Panc1 (cell line): ENCODE measurements at regions not wholly inside any gene's neighbourhood (a gene's known extent, or its start where the extent isn't known, plus 50 kb on each side); places are given as distances from the start of the nearest gene placed in this dataset.

Source experiments
- ATAC-seq: fragments of 200-7000 bp; cut with Tn5 transposase; 2 replicates; pipeline ENCODE4 v1.9.1; 2020; ENCODE audit warnings: mild to moderate bottlenecking, moderate library complexity
- BruUV-seq: library from RNA; stranded (reverse); fragments of 400-500 nt; replicated peaks from 2 replicates; lab custom pipeline; 2021; lab: Mats Ljungman, UMichigan
- CTCF ChIA-PET: fragments of 300-600 bp; sonication (Branson Sonifier 250); formaldehyde crosslinking; loops from one replicate; lab custom pipeline; 2022; ENCODE audit warnings: antibody characterized with exemption; lab: Charles Lee
- POLR2A ChIA-PET: fragments of 300-600 bp; sonication (Branson Sonifier 250); formaldehyde crosslinking; loops from one replicate; lab custom pipeline; 2022; ENCODE audit warnings: antibody characterized with exemption; lab: Charles Lee
- DNase-seq: peaks from one replicate; pipeline ENCODE4 v3.0.0-alpha.2; 2010; ENCODE audit warnings: low read depth, low spot score
- H3K27ac ChIP-seq: 2 replicates; pipeline ENCODE4 v1.5.1; 2011; ENCODE audit warnings: mild to moderate bottlenecking, low read length, inconsistent platforms
- H3K27me3 ChIP-seq: fragments of 200-500 bp; sonication (Bioruptor generic); 2 replicates; pipeline ENCODE4 v1.6.0; 2014; ENCODE audit warnings: low read length, inconsistent platforms; ENCODE audit not compliant: control insufficient read depth, insufficient read depth
- H3K36me3 ChIP-seq: fragments of 200-500 bp; sonication (Bioruptor generic); 2 replicates; pipeline ENCODE4 v1.5.1; 2014; ENCODE audit warnings: inconsistent platforms, mild to moderate bottlenecking, low read length, moderate library complexity; ENCODE audit not compliant: control insufficient read depth, insufficient read depth
- H3K4me1 ChIP-seq: 2 replicates; pipeline ENCODE4 v1.5.1; 2011; ENCODE audit warnings: inconsistent platforms, mild to moderate bottlenecking, low read length, moderate library complexity; ENCODE audit not compliant: control insufficient read depth, insufficient read depth
- H3K4me3 ChIP-seq, 2 experiments: 2 replicates each; pipeline ENCODE4 v1.5.1; 2011 to 2012; ENCODE audit warnings: low read depth in 2 of 2, low read length in 2 of 2, mild to moderate bottlenecking in 2 of 2, inconsistent platforms in 1 of 2, moderate library complexity in 1 of 2
- H3K9me3 ChIP-seq: fragments of 200-500 bp; sonication (Bioruptor generic); 2 replicates; pipeline ENCODE4 v1.5.1; 2014; ENCODE audit warnings: low read depth, mild to moderate bottlenecking, inconsistent platforms, low read length, moderate library complexity; ENCODE audit not compliant: control insufficient read depth, insufficient read depth
- CTCF ChIP-seq: fragments of 450-650 bp; IDR thresholded peaks from 2 replicates; pipeline ENCODE4 v1.5.1; 2017; ENCODE audit warnings: mild to moderate bottlenecking
- POLR2AphosphoS5 ChIP-seq: IDR thresholded peaks from 2 replicates; pipeline ENCODE4 v1.6.1; 2012; ENCODE audit warnings: mild to moderate bottlenecking, low read depth, low read length, moderate library complexity
- REST ChIP-seq, 2 experiments: IDR thresholded peaks; 2 replicates each; pipeline ENCODE4 v1.6.1; 2011 to 2012; ENCODE audit warnings: low read depth in 2 of 2, control low read depth in 1 of 2, low read length in 1 of 2, mild to moderate bottlenecking in 1 of 2, moderate library complexity in 1 of 2; ENCODE audit not compliant: insufficient read depth in 1 of 2
- SIN3A ChIP-seq: IDR thresholded peaks from 2 replicates; pipeline ENCODE4 v1.6.1; 2012; ENCODE audit warnings: low read depth, mild to moderate bottlenecking, low read length, moderate library complexity, borderline replicate concordance; ENCODE audit not compliant: insufficient read depth
- TCF7L2 ChIP-seq: IDR thresholded peaks from 2 replicates; pipeline ENCODE4 v1.6.1; 2011; ENCODE audit warnings: mild to moderate bottlenecking, low read depth, low read length, inconsistent platforms
- in situ Hi-C: cut with HindIII; loops from 2 replicates; pipeline ENCODE4 v1.10.0; 2016; ENCODE audit warnings: low sequenced_read_pairs, low pct_unique_long_range_greater_than_20kb
- intact Hi-C: fragments of 100-400 bp; cut with micrococcal nuclease; formaldehyde crosslinking; loops from one replicate; pipeline ENCODE4 v1.10.0; 2022; ENCODE audit not compliant: unreplicated experiment

- Histone ChIP-seq H3K4me3 (no peak overlapping the region), H3K27me3 (no peaks in the 10 kb centered on the region), H3K4me1 (no peaks in the 10 kb centered on the region), H3K27ac (no peak overlapping the region), H3K9me3 (no peaks in the 10 kb centered on the region), H3K36me3 (no peaks in the 10 kb centered on the region)
- DNase-seq, result no peak
- in situ Hi-C loops (no loop called here), intact Hi-C loops (no loop called here)
- ChIA-PET CTCF (no interaction called here), POLR2A (no interaction called here)
- BruUV-seq, result no TSS peak
- TF ChIP-seq REST (IDR thresholded peaks at IDR 0.05; ENCODE audit: insufficient read depth in 1 of 2, low read depth in 2 of 2, low read length in 1 of 2) (no peak), POLR2AphosphoS5 (no peak), SIN3A (no peak), CTCF (no peak), TCF7L2 (no peak)
- ATAC-seq, result no peak
Measured at GRCh38 chr5:60357302-60357701, 342.7 kb downstream of the DEPDC1B start.

- no peaks in the 10 kb centered on the region for H3K36me3 ChIP-seq
- no peak overlapping the region for H3K27ac ChIP-seq
- intact Hi-C loops, result no loop called here
- no peaks in the 10 kb centered on the region for H3K4me1 ChIP-seq
- ATAC-seq, result no peak
- POLR2A ChIA-PET, result no interaction called here
- no TSS peak for BruUV-seq
- no peak overlapping the region for H3K4me3 ChIP-seq
- no peaks in the 10 kb centered on the region for H3K27me3 ChIP-seq
- CTCF ChIA-PET, result no interaction called here
- TF ChIP-seq POLR2AphosphoS5 (no peak), TCF7L2 (no peak), CTCF (no peak), REST (IDR thresholded peaks at IDR 0.05; ENCODE audit: insufficient read depth in 1 of 2, low read depth in 2 of 2, low read length in 1 of 2) (no peak), SIN3A (no peak)
- no peaks in the 10 kb centered on the region for H3K9me3 ChIP-seq
- in situ Hi-C loops, result no loop called here
- no peak for DNase-seq
Measured at GRCh38 chr5:60356745-60357144, 343.2 kb downstream of the DEPDC1B start.
